ENCODE measurements at regions not wholly inside any gene's neighbourhood (a gene's known extent, or its start where the extent isn't known, plus 50 kb on each side); places are given as distances from the start of the nearest gene placed in this dataset.

- no peak for TF ChIP-seq CTCF (conservative IDR thresholded peaks at IDR 0.05; ENCODE audit: low read length)
- TF ChIP-seq EZH2phosphoT487 (IDR thresholded peaks at IDR 0.05; ENCODE audit: borderline replicate concordance, low read depth, low read length), result no peak
Observed at GRCh38 chr2:37583867-37584266, 87.6 kb downstream of the CDC42EP3 start.
